Activated CD4-positive, alpha-beta T cell treated with anti-CD3 and anti-CD28 coated beads for 36 hours (primary cell): ENCODE measurements at regions not wholly inside any gene's neighbourhood (a gene's known extent, or its start where the extent isn't known, plus 50 kb on each side); places are given as distances from the start of the nearest gene placed in this dataset.
A peak's percentile ranks its signal among the peaks of the same experiment; 100 is the strongest.

Experiments used
- ATAC-seq: fragments of 200-7000 bp; cut with Tn5 transposase; one replicate; pipeline ENCODE4 v1.10.0; 2021; ENCODE audit warnings: mild to moderate bottlenecking, moderate library complexity
- CTCF ChIA-PET: fragments of 350-600 bp; sonication (Branson Sonifier 250); formaldehyde crosslinking; loops from one replicate; lab custom pipeline; 2021; ENCODE audit warnings: antibody characterized with exemption; lab: Charles Lee
- POLR2A ChIA-PET: fragments of 350-600 bp; sonication (Branson Sonifier 250); formaldehyde crosslinking; loops from one replicate; lab custom pipeline; 2021; ENCODE audit warnings: antibody characterized with exemption, inconsistent platforms; lab: Charles Lee
- DNase-seq: peaks from one replicate; pipeline ENCODE4 v3.0.0-alpha.2; 2020
- H3K27ac Mint-ChIP-seq: one replicate; pipeline ENCODE4 v1.8.0; 2021; ENCODE audit warnings: mixed read lengths
- H3K27me3 Mint-ChIP-seq: one replicate; pipeline ENCODE4 v1.8.0; 2021; ENCODE audit warnings: mixed read lengths
- H3K36me3 Mint-ChIP-seq: one replicate; pipeline ENCODE4 v1.8.0; 2021; ENCODE audit warnings: low read depth, mixed read lengths
- H3K4me1 Mint-ChIP-seq: one replicate; pipeline ENCODE4 v1.8.0; 2021; ENCODE audit warnings: mixed read lengths
- H3K4me3 Mint-ChIP-seq: one replicate; pipeline ENCODE4 v1.8.0; 2021; ENCODE audit warnings: mild to moderate bottlenecking, moderate library complexity, mixed read lengths
- H3K9me3 Mint-ChIP-seq: one replicate; pipeline ENCODE4 v1.8.0; 2021; ENCODE audit warnings: low read depth, mixed read lengths
- intact Hi-C, 2 experiments: fragments of 100-400 bp; cut with DNase I in 1 of 2; cut with micrococcal nuclease in 1 of 2; formaldehyde crosslinking; loops; one replicate each; pipeline versions ENCODE4 v1.14.2 to v1.15.1; 2022 to 2024; cut with DNase I, micrococcal nuclease

GRCh38 chr4:26030260-26030667, 116.2 kb downstream of the SMIM20 start:
- intact Hi-C loops: no loop called here
- no peak overlapping the region for H3K4me3 Mint-ChIP-seq
- CTCF ChIA-PET: interaction anchor here (0.6 to 3.7 kb wide), 12 partner anchors 14 to 389 kb away, joined by 3 to 32 read pairs (median 4); no protein-coding TSS in a partner anchor

GRCh38 chr4:26030780-26031179, 116.8 kb downstream of the SMIM20 start:
- ChIA-PET POLR2A (interaction anchor here (0.6 to 1.1 kb wide), 4 partner anchors 46 to 294 kb away, joined by 3 to 4 read pairs (median 4); no protein-coding TSS in a partner anchor), CTCF (interaction anchor here (0.9 to 3.7 kb wide), 4 partner anchors 42 to 389 kb away, joined by 3 to 32 read pairs (median 16); no protein-coding TSS in a partner anchor)
- no peak overlapping the region for H3K27ac Mint-ChIP-seq
- H3K9me3 Mint-ChIP-seq: peaks cover 4% of the 10 kb centered on the region
- no peak overlapping the region for H3K4me3 Mint-ChIP-seq
- H3K27me3 Mint-ChIP-seq: peaks cover 8% of the 10 kb centered on the region
- intact Hi-C loops: no loop called here
- DNase-seq: peak; percentile 22
- no peaks in the 10 kb centered on the region for H3K36me3 Mint-ChIP-seq
- peaks cover 19% of the 10 kb centered on the region for H3K4me1 Mint-ChIP-seq
- ATAC-seq: peak; percentile 49

More at GRCh38 chr4:26030260-26030667, 116.2 kb downstream of the SMIM20 start:
- H3K4me1 Mint-ChIP-seq: peaks cover 18% of the 10 kb centered on the region
- DNase-seq (no peak), ATAC-seq (no peak)
- POLR2A ChIA-PET: interaction anchor here (0.6 to 1.1 kb wide), 4 partner anchors 46 to 295 kb away, joined by 3 to 4 read pairs (median 4); no protein-coding TSS in a partner anchor
- H3K27ac Mint-ChIP-seq: no peak overlapping the region
- peaks cover 4% of the 10 kb centered on the region for H3K9me3 Mint-ChIP-seq
- no peaks in the 10 kb centered on the region for H3K36me3 Mint-ChIP-seq
- peaks cover 8% of the 10 kb centered on the region for H3K27me3 Mint-ChIP-seq

- Mint-ChIP-seq H3K4me3 (no peak overlapping the region), H3K36me3 (no peaks in the 10 kb centered on the region), H3K27ac (no peak overlapping the region), H3K27me3 (peaks cover 8% of the 10 kb centered on the region), H3K4me1 (peaks cover 19% of the 10 kb centered on the region), H3K9me3 (peaks cover 4% of the 10 kb centered on the region)
- ATAC-seq (no peak), DNase-seq (no peak)
- CTCF ChIA-PET: interaction anchor here (0.6 to 3.7 kb wide), 2 partner anchors 163 to 377 kb away, joined by 3 to 32 read pairs; no protein-coding TSS in a partner anchor
- POLR2A ChIA-PET: no interaction called here
- intact Hi-C loops: no loop called here
Measured at GRCh38 chr4:26031704-26032103, 117.7 kb downstream of the SMIM20 start.

- intact Hi-C loops: no loop called here
- ChIA-PET CTCF (interaction anchor here (0.6 to 3.7 kb wide), 4 partner anchors 84 to 377 kb away, joined by 3 to 32 read pairs (median 3); no protein-coding TSS in a partner anchor), POLR2A (no interaction called here)
Measured at GRCh38 chr4:26032142-26032541, 118.1 kb downstream of the SMIM20 start.

GRCh38 chr4:26032630-26033317, 118.8 kb downstream of the SMIM20 start:
- H3K9me3 Mint-ChIP-seq: peaks cover 4% of the 10 kb centered on the region
- ATAC-seq (no peak), DNase-seq (no peak)
- POLR2A ChIA-PET: interaction anchor here (0.5 kb wide), 1 partner anchor 24 kb away, joined by 4 read pairs; no protein-coding TSS in a partner anchor
- peaks cover 11% of the 10 kb centered on the region for H3K27me3 Mint-ChIP-seq
- intact Hi-C loops: no loop called here
- H3K27ac Mint-ChIP-seq: no peak overlapping the region
- H3K4me3 Mint-ChIP-seq: no peak overlapping the region
- CTCF ChIA-PET: interaction anchor here (0.6 kb wide), 2 partner anchors 84 to 366 kb away, joined by 3 read pairs; no protein-coding TSS in a partner anchor
- H3K4me1 Mint-ChIP-seq: peaks cover 19% of the 10 kb centered on the region
- H3K36me3 Mint-ChIP-seq: no peaks in the 10 kb centered on the region

More at GRCh38 chr4:26032142-26032541, 118.1 kb downstream of the SMIM20 start:
- Mint-ChIP-seq H3K9me3 (peaks cover 4% of the 10 kb centered on the region), H3K27ac (no peak overlapping the region), H3K4me3 (no peak overlapping the region), H3K27me3 (peaks cover 8% of the 10 kb centered on the region), H3K36me3 (no peaks in the 10 kb centered on the region), H3K4me1 (peaks cover 19% of the 10 kb centered on the region)
- DNase-seq (no peak), ATAC-seq (no peak)

GRCh38 chr4:26033389-26033788, 119.4 kb downstream of the SMIM20 start:
- intact Hi-C loops: no loop called here
- CTCF ChIA-PET: interaction anchor here (0.5 to 1.2 kb wide), 6 partner anchors 11 to 376 kb away, joined by 3 to 4 read pairs (median 4); no protein-coding TSS in a partner anchor
- no peak overlapping the region for H3K27ac Mint-ChIP-seq
- H3K4me3 Mint-ChIP-seq: no peak overlapping the region
- H3K9me3 Mint-ChIP-seq: peaks cover 4% of the 10 kb centered on the region
- no peaks in the 10 kb centered on the region for H3K36me3 Mint-ChIP-seq
- peaks cover 11% of the 10 kb centered on the region for H3K27me3 Mint-ChIP-seq
- POLR2A ChIA-PET: interaction anchor here (0.5 to 1.0 kb wide), 2 partner anchors 23 to 173 kb away, joined by 3 to 4 read pairs; no protein-coding TSS in a partner anchor
- H3K4me1 Mint-ChIP-seq: peaks cover 19% of the 10 kb centered on the region
- no peak for DNase-seq
- ATAC-seq: no peak

GRCh38 chr4:26034849-26035248, 120.8 kb downstream of the SMIM20 start:
- intact Hi-C loops: no loop called here
- Mint-ChIP-seq H3K27me3 (peaks cover 14% of the 10 kb centered on the region), H3K27ac (no peak overlapping the region), H3K9me3 (peaks cover 4% of the 10 kb centered on the region), H3K4me1 (peaks cover 19% of the 10 kb centered on the region), H3K36me3 (no peaks in the 10 kb centered on the region), H3K4me3 (no peak overlapping the region)
- ChIA-PET POLR2A (no interaction called here), CTCF (interaction anchor here (0.6 kb wide), 1 partner anchor 14 kb away, joined by 3 read pairs; no protein-coding TSS in a partner anchor)
- DNase-seq: peak; percentile 52
- peak; percentile 86 for ATAC-seq

GRCh38 chr4:26035921-26036320, 121.9 kb downstream of the SMIM20 start:
- POLR2A ChIA-PET: interaction anchor here (0.6 kb wide), 1 partner anchor 56 kb away, joined by 3 read pairs; no protein-coding TSS in a partner anchor
- Mint-ChIP-seq H3K4me1 (peaks cover 12% of the 10 kb centered on the region), H3K27me3 (peaks cover 6% of the 10 kb centered on the region), H3K27ac (no peak overlapping the region), H3K36me3 (no peaks in the 10 kb centered on the region), H3K4me3 (no peak overlapping the region), H3K9me3 (peaks cover 4% of the 10 kb centered on the region)
- DNase-seq (no peak), ATAC-seq (no peak)
- intact Hi-C loops: no loop called here
- CTCF ChIA-PET: no interaction called here

- no peak for ATAC-seq
Measured at GRCh38 chr4:26039639-26040359, 125.8 kb downstream of the SMIM20 start.

GRCh38 chr4:26044524-26044923, 130.5 kb downstream of the SMIM20 start:
- ATAC-seq (no peak), DNase-seq (no peak)
- Mint-ChIP-seq H3K4me1 (peaks cover 2% of the 10 kb centered on the region), H3K4me3 (no peak overlapping the region), H3K36me3 (no peaks in the 10 kb centered on the region), H3K27ac (no peak overlapping the region), H3K27me3 (peaks cover 6% of the 10 kb centered on the region), H3K9me3 (no peaks in the 10 kb centered on the region)
- POLR2A ChIA-PET: no interaction called here
- CTCF ChIA-PET: no interaction called here
- intact Hi-C loops: no loop called here

More at GRCh38 chr4:26039639-26040359, 125.8 kb downstream of the SMIM20 start:
- Mint-ChIP-seq H3K4me3 (no peak overlapping the region), H3K27ac (no peak overlapping the region), H3K36me3 (no peaks in the 10 kb centered on the region), H3K9me3 (no peaks in the 10 kb centered on the region), H3K27me3 (peaks cover 8% of the 10 kb centered on the region), H3K4me1 (peaks cover 5% of the 10 kb centered on the region)
- ChIA-PET POLR2A (interaction anchor here (0.6 kb wide), 1 partner anchor 380 kb away, joined by 3 read pairs; no protein-coding TSS in a partner anchor), CTCF (interaction anchor here (0.6 to 1.0 kb wide), 2 partner anchors 9 to 367 kb away, joined by 3 read pairs; no protein-coding TSS in a partner anchor)
- no peak for DNase-seq
- intact Hi-C loops: no loop called here

- peaks cover 6% of the 10 kb centered on the region for H3K27me3 Mint-ChIP-seq
- CTCF ChIA-PET: interaction anchor here (0.5 kb wide), 1 partner anchor 150 kb away, joined by 3 read pairs; no protein-coding TSS in a partner anchor
- DNase-seq (no peak), ATAC-seq (no peak)
- intact Hi-C loops: no loop called here
- no peaks in the 10 kb centered on the region for H3K36me3 Mint-ChIP-seq
- H3K27ac Mint-ChIP-seq: no peak overlapping the region
- POLR2A ChIA-PET: no interaction called here
- H3K9me3 Mint-ChIP-seq: no peaks in the 10 kb centered on the region
- peaks cover 2% of the 10 kb centered on the region for H3K4me1 Mint-ChIP-seq
- no peak overlapping the region for H3K4me3 Mint-ChIP-seq
Measured at GRCh38 chr4:26044983-26045382, 131.0 kb downstream of the SMIM20 start.
